Lung microvascular endothelial cell (primary cell): ENCODE measurements at regions not wholly inside any gene's neighbourhood (a gene's known extent, or its start where the extent isn't known, plus 50 kb on each side); places are given as distances from the start of the nearest gene placed in this dataset.
A peak's percentile ranks its signal among the peaks of the same experiment; 100 is the strongest.
"Not testable (repeated sequence)": the region's sequence is repeated elsewhere in the genome, so short reads cannot be mapped to it uniquely, and the experiment has no call there.

Experiments
- DNase-seq, 2 donors: peaks; one replicate each; pipeline versions ENCODE4 v3.0.0 to v3.0.0-alpha.2; 2010; ENCODE audit warnings: low read depth in 2 of 2

DNA sequence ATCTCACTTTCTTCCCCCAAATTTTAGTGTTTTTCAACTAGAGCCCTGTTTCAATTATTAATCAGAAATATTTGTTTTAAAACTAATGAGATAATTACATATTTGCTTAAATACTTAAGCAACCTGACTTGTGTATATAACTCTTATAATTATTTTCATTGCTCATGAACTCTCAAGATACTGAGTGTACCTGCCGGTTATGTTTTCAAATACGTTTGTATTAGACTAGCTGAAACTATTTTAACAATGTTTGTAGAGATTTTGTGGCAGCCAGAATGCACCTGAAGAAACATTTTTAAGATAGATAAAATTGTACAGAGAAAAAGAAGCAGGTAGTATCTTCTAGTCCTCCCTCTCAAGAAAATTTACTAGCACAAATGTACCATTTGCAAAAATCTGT, 140.6 kb upstream of the CXADR start:
- no peak for DNase-seq

DNA sequence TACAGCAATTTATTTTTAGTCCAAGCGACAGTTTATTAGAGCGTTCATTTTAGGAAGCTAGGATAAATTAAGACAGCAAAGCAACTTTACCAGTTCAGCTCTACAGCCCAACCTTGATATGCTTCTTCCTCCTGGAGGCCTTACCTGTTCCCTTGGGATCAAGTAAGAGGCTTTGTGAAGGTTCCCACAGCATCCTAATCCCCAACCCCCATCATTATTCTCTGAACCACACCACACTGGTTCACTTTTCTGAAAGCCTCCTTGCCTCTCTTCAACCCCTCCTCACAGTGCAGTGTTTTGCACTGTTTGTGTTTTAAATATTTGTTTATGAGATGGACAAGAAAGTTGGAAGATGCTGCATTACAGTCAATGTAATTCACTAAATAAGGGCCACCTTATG, 126.3 kb upstream of the CXADR start:
- no peak for DNase-seq

- DNase-seq, result peak; percentile 66 to 80
Measured at GRCh38 chr21:17387030-17387617, 125.7 kb upstream of the CXADR start.

DNA sequence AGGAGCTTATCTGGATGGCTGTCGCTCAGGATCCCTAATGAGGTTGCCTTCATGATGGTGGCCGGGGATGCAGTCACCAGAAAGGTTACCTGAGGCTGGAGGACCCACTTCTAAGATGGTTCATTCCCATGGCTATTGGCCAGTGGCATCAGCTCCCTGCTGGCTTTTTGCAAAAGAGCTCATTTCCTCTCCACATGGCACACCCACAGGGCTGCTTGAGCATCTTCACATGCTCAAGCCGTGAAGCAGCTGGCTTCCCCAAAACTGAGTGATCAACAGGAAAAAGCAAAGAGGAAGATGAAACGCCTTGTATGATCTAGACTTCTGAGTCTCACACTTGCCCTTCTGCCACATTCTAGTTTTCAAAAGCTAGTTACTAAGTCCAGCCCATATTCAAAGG, 124.6 kb upstream of the CXADR start:
- DNase-seq, result no peak

- DNase-seq, result peak in 1 of 2 donors; percentile 80
Measured at GRCh38 chr21:17389311-17389710, 123.5 kb upstream of the CXADR start.

- DNase-seq, result peak in 1 of 2 donors; percentile 33
Measured at GRCh38 chr21:17390569-17390968, 122.3 kb upstream of the CXADR start.

- DNase-seq, result no peak
Measured at GRCh38 chr21:17391811-17392340, 121.0 kb upstream of the CXADR start.

DNA sequence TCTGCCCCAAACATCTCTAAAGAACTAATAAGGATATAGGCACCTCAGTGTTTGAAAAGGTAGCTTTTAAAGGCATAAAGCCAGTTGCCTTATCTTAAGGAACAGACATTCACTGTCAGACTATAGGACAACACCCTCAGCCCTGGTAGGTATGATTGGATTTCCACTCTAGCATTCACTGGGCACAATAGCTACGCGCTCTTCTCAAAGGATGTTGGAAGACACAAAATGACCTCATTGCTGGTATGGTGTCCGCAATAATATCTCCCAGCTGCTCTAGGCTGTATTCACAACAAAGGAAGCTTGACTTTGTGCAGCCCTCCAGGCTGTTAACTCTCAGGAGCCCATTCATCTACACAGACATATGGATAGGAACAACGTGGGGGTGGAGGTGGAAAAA, 119.4 kb upstream of the CXADR start:
- no peak for DNase-seq

- no peak for DNase-seq
Measured at GRCh38 chr21:17396948-17397347, 115.9 kb upstream of the CXADR start.

DNA sequence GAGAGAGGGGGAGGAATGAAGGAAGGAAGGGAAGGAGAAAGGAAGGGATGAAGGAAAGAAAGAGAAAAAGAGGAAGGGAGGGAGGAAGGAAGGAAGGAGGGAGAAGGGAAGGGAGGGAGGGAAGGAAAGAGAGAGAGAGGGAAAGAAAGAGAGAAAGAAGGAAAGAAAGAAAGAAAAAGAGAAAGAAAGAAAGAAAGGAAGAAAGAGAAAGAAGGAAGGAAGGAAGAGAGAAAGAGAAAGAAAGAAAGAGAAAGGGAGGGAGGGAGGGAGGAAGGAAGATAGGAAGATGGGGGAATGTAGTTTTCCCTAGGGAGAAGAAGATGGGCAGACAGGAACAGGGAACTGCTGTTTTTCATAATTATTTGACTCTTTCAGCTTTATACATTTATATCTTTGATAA, 115.1 kb upstream of the CXADR start:
- no peak for DNase-seq

- DNase-seq, result not testable (repeated sequence)
Measured at GRCh38 chr21:17398954-17399353, 113.9 kb upstream of the CXADR start.

DNA sequence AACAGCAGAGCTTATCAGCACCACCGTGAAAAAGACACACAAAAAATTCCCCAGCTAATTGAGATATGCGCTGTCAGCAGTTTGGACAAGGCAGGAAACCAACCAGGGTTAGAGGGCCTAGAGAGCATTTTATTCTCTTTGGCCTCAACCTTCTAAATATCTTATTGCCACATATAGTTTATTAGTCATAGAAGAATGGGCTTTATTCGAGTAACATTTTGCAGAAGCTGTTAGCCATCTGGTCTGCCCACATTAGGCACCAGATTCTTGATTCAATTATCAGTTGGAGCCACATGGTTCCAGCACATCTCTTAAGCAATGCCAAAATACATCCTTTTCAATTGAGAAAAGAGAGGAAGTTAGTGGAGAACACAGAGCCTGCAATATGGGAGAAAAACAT, 109.9 kb upstream of the CXADR start:
- DNase-seq, result no peak

- DNase-seq, result no peak
Measured at GRCh38 chr21:17406202-17406601, 106.6 kb upstream of the CXADR start.

DNA sequence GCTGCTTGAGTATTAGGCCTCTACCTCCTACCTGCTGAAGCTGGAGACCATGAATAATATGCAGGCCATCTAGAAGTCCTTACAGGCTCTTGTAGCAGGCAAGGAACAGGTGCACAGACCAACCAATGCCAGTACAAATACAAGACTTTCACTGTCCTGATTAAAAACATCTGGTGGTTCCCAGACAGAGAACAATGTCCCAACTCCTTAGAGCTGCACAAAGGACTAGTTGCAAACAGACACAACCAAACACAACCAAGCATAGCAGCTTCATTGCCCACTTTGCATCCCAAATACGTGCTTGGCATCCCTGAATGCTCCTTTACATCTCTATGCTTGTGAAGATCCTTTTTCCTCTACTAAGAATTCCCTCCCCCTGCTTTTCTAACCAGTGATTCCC, 98.1 kb upstream of the CXADR start:
- DNase-seq, result no peak

GRCh38 chr21:17416139-17416538, 96.7 kb upstream of the CXADR start:
- DNase-seq, result no peak

GRCh38 chr21:17422931-17423330, 89.9 kb upstream of the CXADR start:
- no peak for DNase-seq

- no peak for DNase-seq
Measured at GRCh38 chr21:17427157-17427556, 85.7 kb upstream of the CXADR start.

GRCh38 chr21:17427831-17428483, 84.9 kb upstream of the CXADR start:
- no peak for DNase-seq

GRCh38 chr21:17428484-17428869, 84.4 kb upstream of the CXADR start:
- no peak for DNase-seq

GRCh38 chr21:17428980-17429379, 83.9 kb upstream of the CXADR start:
- DNase-seq, result no peak

GRCh38 chr21:17429936-17430335, 82.9 kb upstream of the CXADR start:
- DNase-seq, result no peak

- DNase-seq, result no peak
Measured at GRCh38 chr21:17432732-17433057, 80.1 kb upstream of the CXADR start.

DNA sequence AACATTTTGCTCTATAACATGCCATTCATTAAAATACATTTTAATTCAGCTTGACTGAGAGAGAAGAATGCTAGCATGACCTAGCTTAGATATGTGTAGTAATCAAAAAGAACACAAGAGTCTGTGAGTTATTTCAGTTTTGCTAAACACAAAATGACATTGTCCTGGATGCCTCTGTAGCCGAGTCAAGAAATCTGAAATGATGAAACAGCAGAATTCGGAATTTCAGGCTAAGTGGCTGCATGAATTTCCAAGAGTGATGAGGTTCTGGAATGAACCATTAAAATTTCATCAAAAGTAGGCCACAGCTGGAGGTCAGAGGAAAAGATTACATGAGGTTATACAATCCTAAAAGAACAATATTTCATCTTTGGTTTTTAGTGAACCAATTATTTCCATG, 79.1 kb upstream of the CXADR start:
- no peak for DNase-seq
